Hippocampal formation (tissue), 2 donors: ENCODE measurements at regions not wholly inside any gene's neighbourhood (a gene's known extent, or its start where the extent isn't known, plus 50 kb on each side); places are given as distances from the start of the nearest gene placed in this dataset.

Experiments
- DNase-seq, 2 donors: peaks; one replicate each; lab custom pipeline; 2025; lab: John Stamatoyannopoulos, UW

GRCh38 chr6:122066200-122066599, 333.3 kb upstream of the HSF2 start:
- DNase-seq: no peak

GRCh38 chr6:122068291-122068769, 331.1 kb upstream of the HSF2 start:
- no peak for DNase-seq

- DNase-seq: no peak
Observed at GRCh38 chr6:122069932-122070331, 329.5 kb upstream of the HSF2 start.

GRCh38 chr6:122072014-122072647, 327.3 kb upstream of the HSF2 start:
- no peak for DNase-seq

- DNase-seq: no peak
Observed at GRCh38 chr6:122075084-122075838, 324.2 kb upstream of the HSF2 start.

GRCh38 chr6:122075917-122076316, 323.5 kb upstream of the HSF2 start:
- no peak for DNase-seq

GRCh38 chr6:122077603-122078002, 321.8 kb upstream of the HSF2 start:
- DNase-seq: no peak

GRCh38 chr6:122078481-122078880, 321.0 kb upstream of the HSF2 start:
- no peak for DNase-seq

- no peak for DNase-seq
Observed at GRCh38 chr6:122079916-122080315, 319.5 kb upstream of the HSF2 start.

- no peak for DNase-seq
Observed at GRCh38 chr6:122081921-122082320, 317.5 kb upstream of the HSF2 start.

GRCh38 chr6:122082370-122082769, 317.1 kb upstream of the HSF2 start:
- DNase-seq: no peak

GRCh38 chr6:122092366-122092765, 307.1 kb upstream of the HSF2 start:
- no peak for DNase-seq

- DNase-seq: no peak
Observed at GRCh38 chr6:122098201-122098678, 301.2 kb upstream of the HSF2 start.

GRCh38 chr6:122102026-122102425, 297.4 kb upstream of the HSF2 start:
- DNase-seq: no peak

GRCh38 chr6:122107256-122107852, 292.1 kb upstream of the HSF2 start:
- DNase-seq: no peak

GRCh38 chr6:122109075-122109474, 290.4 kb upstream of the HSF2 start:
- no peak for DNase-seq

- no peak for DNase-seq
Observed at GRCh38 chr6:122114717-122115116, 284.7 kb upstream of the HSF2 start.

- no peak for DNase-seq
Observed at GRCh38 chr6:122116119-122116834, 283.2 kb upstream of the HSF2 start.

GRCh38 chr6:122116835-122117627, 282.4 kb upstream of the HSF2 start:
- no peak for DNase-seq

- DNase-seq: no peak
Observed at GRCh38 chr6:122118945-122119506, 280.4 kb upstream of the HSF2 start.

- DNase-seq: no peak
Observed at GRCh38 chr6:122122202-122122601, 277.2 kb upstream of the HSF2 start.
